CD8-positive, alpha-beta memory T cell (primary cell): ENCODE measurements at regions not wholly inside any gene's neighbourhood (a gene's known extent, or its start where the extent isn't known, plus 50 kb on each side); places are given as distances from the start of the nearest gene placed in this dataset.

Experiments used
- CTCF ChIA-PET: fragments of 350-600 bp; sonication (Branson Sonifier 250); formaldehyde crosslinking; loops from one replicate; lab custom pipeline; 2021; ENCODE audit warnings: antibody characterized with exemption; lab: Charles Lee
- POLR2A ChIA-PET: fragments of 350-600 bp; sonication (Branson Sonifier 250); formaldehyde crosslinking; loops from one replicate; lab custom pipeline; 2021; ENCODE audit warnings: antibody characterized with exemption; lab: Charles Lee
- DNase-seq, 5 donors: peaks; one replicate each; pipeline versions ENCODE4 v3.0.0 to v3.0.0-alpha.2; 2020 to 2022; ENCODE audit warnings: mixed read lengths in 1 of 5
- H3K27ac ChIP-seq: one replicate; pipeline ENCODE4 v1.7.0; 2013; ENCODE audit warnings: low read depth, mild to moderate bottlenecking, low read length, moderate library complexity
- H3K27me3 ChIP-seq: 2 replicates; pipeline ENCODE4 v1.7.0; 2013; ENCODE audit warnings: low read length, mild to moderate bottlenecking; ENCODE audit not compliant: insufficient read depth, poor library complexity, severe bottlenecking
- H3K36me3 ChIP-seq: 2 replicates; pipeline ENCODE4 v1.7.0; 2013; ENCODE audit warnings: mild to moderate bottlenecking, low read length, moderate library complexity; ENCODE audit not compliant: insufficient read depth
- H3K4me1 ChIP-seq: 2 replicates; pipeline ENCODE4 v1.7.0; 2013; ENCODE audit warnings: mild to moderate bottlenecking, low read length, moderate library complexity; ENCODE audit not compliant: insufficient read depth
- H3K4me3 ChIP-seq: 2 replicates; pipeline ENCODE4 v1.7.0; 2013; ENCODE audit warnings: mild to moderate bottlenecking, low read length
- H3K9me3 ChIP-seq: 2 replicates; pipeline ENCODE4 v1.7.0; 2013; ENCODE audit warnings: mild to moderate bottlenecking, low read length
- H3K27ac Mint-ChIP-seq, 8 donors: one replicate each; pipeline ENCODE4 v1.8.0; 2020 to 2021; ENCODE audit warnings: mixed read lengths in 8 of 8, mild to moderate bottlenecking in 6 of 8, inconsistent platforms in 3 of 8, moderate library complexity in 3 of 8
- H3K27me3 Mint-ChIP-seq, 2 donors: one replicate each; pipeline ENCODE4 v1.8.0; 2020 to 2021; ENCODE audit warnings: mixed read lengths in 2 of 2, mild to moderate bottlenecking in 1 of 2, moderate library complexity in 1 of 2
- H3K36me3 Mint-ChIP-seq, 3 donors: one replicate each; pipeline ENCODE4 v1.8.0; 2020 to 2021; ENCODE audit warnings: mixed read lengths in 3 of 3, inconsistent platforms in 1 of 3, mild to moderate bottlenecking in 1 of 3
- H3K4me1 Mint-ChIP-seq, 3 donors: one replicate each; pipeline ENCODE4 v1.8.0; 2020 to 2021; ENCODE audit warnings: mixed read lengths in 3 of 3, inconsistent platforms in 1 of 3, mild to moderate bottlenecking in 1 of 3
- H3K4me3 Mint-ChIP-seq, 7 donors: one replicate each; pipeline ENCODE4 v1.8.0; 2020 to 2021; ENCODE audit warnings: mixed read lengths in 7 of 7, mild to moderate bottlenecking in 6 of 7, moderate library complexity in 4 of 7, inconsistent platforms in 2 of 7
- H3K9me3 Mint-ChIP-seq, 5 donors: one replicate each; pipeline ENCODE4 v1.8.0; 2020 to 2022; ENCODE audit warnings: mixed read lengths in 5 of 5, mild to moderate bottlenecking in 3 of 5, moderate library complexity in 2 of 5, inconsistent platforms in 1 of 5

GRCh38 chr5:23353286-23353685, 154.1 kb upstream of the PRDM9 start:
- no peaks in the 10 kb centered on the region for H3K36me3 Mint-ChIP-seq
- no peak overlapping the region for H3K27ac Mint-ChIP-seq
- no peaks in the 10 kb centered on the region for H3K27me3 Mint-ChIP-seq
- ChIA-PET CTCF (no interaction called here), POLR2A (no interaction called here)
- Histone ChIP-seq H3K9me3 (peaks cover 4% of the 10 kb centered on the region), H3K4me1 (no peaks in the 10 kb centered on the region), H3K27ac (no peak overlapping the region), H3K4me3 (no peak overlapping the region), H3K27me3 (no peaks in the 10 kb centered on the region), H3K36me3 (no peaks in the 10 kb centered on the region)
- no peak overlapping the region for H3K4me3 Mint-ChIP-seq
- H3K4me1 Mint-ChIP-seq: no peaks in the 10 kb centered on the region
- H3K9me3 Mint-ChIP-seq: peaks cover 0 to 24% (median 7%) of the 10 kb centered on the region in 5 donors
- no peak for DNase-seq

- Histone ChIP-seq H3K36me3 (no peaks in the 10 kb centered on the region), H3K4me3 (no peak overlapping the region), H3K27me3 (no peaks in the 10 kb centered on the region), H3K4me1 (no peaks in the 10 kb centered on the region), H3K9me3 (peaks cover 4% of the 10 kb centered on the region), H3K27ac (no peak overlapping the region)
- Mint-ChIP-seq H3K4me1 (no peaks in the 10 kb centered on the region), H3K36me3 (no peaks in the 10 kb centered on the region), H3K4me3 (no peak overlapping the region), H3K27ac (no peak overlapping the region), H3K9me3 (peaks cover 0 to 28% (median 7%) of the 10 kb centered on the region in 5 donors), H3K27me3 (no peaks in the 10 kb centered on the region)
- POLR2A ChIA-PET: no interaction called here
- CTCF ChIA-PET: no interaction called here
- no peak for DNase-seq
Measured at GRCh38 chr5:23352446-23352845, 155.0 kb upstream of the PRDM9 start.

- H3K9me3 Mint-ChIP-seq: peaks cover 7 to 31% (median 11%) of the 10 kb centered on the region in 5 donors
- no peak overlapping the region for H3K27ac Mint-ChIP-seq
- H3K4me1 Mint-ChIP-seq: no peaks in the 10 kb centered on the region
- Histone ChIP-seq H3K4me3 (no peak overlapping the region), H3K4me1 (no peaks in the 10 kb centered on the region), H3K36me3 (no peaks in the 10 kb centered on the region), H3K9me3 (no peaks in the 10 kb centered on the region), H3K27ac (no peak overlapping the region), H3K27me3 (no peaks in the 10 kb centered on the region)
- ChIA-PET CTCF (no interaction called here), POLR2A (no interaction called here)
- no peaks in the 10 kb centered on the region for H3K36me3 Mint-ChIP-seq
- no peak for DNase-seq
- H3K27me3 Mint-ChIP-seq: no peaks in the 10 kb centered on the region
- no peak overlapping the region for H3K4me3 Mint-ChIP-seq
Measured at GRCh38 chr5:23343121-23343520, 164.3 kb upstream of the PRDM9 start.

GRCh38 chr5:23332650-23333251, 174.7 kb upstream of the PRDM9 start:
- H3K36me3 ChIP-seq: no peaks in the 10 kb centered on the region
- Mint-ChIP-seq H3K4me3 (no peak overlapping the region), H3K9me3 (peaks cover 2 to 26% (median 11%) of the 10 kb centered on the region in 5 donors), H3K27me3 (no peaks in the 10 kb centered on the region), H3K36me3 (no peaks in the 10 kb centered on the region), H3K27ac (no peak overlapping the region), H3K4me1 (no peaks in the 10 kb centered on the region)
- H3K27me3 ChIP-seq: no peaks in the 10 kb centered on the region
- DNase-seq: no peak
- H3K4me3 ChIP-seq: no peak overlapping the region
- CTCF ChIA-PET: no interaction called here
- no peaks in the 10 kb centered on the region for H3K9me3 ChIP-seq
- POLR2A ChIA-PET: no interaction called here
- H3K4me1 ChIP-seq: no peaks in the 10 kb centered on the region
- no peak overlapping the region for H3K27ac ChIP-seq

GRCh38 chr5:23330726-23331125, 176.7 kb upstream of the PRDM9 start:
- Histone ChIP-seq H3K9me3 (no peaks in the 10 kb centered on the region), H3K27me3 (no peaks in the 10 kb centered on the region), H3K4me1 (no peaks in the 10 kb centered on the region), H3K4me3 (no peak overlapping the region), H3K36me3 (no peaks in the 10 kb centered on the region), H3K27ac (no peak overlapping the region)
- Mint-ChIP-seq H3K36me3 (no peaks in the 10 kb centered on the region), H3K4me1 (no peaks in the 10 kb centered on the region), H3K9me3 (peaks cover 2 to 23% (median 10%) of the 10 kb centered on the region in 5 donors), H3K27ac (no peak overlapping the region), H3K27me3 (no peaks in the 10 kb centered on the region), H3K4me3 (no peak overlapping the region)
- ChIA-PET POLR2A (no interaction called here), CTCF (no interaction called here)
- DNase-seq: no peak

- Histone ChIP-seq H3K4me3 (no peak overlapping the region), H3K36me3 (no peaks in the 10 kb centered on the region), H3K9me3 (no peaks in the 10 kb centered on the region), H3K4me1 (no peaks in the 10 kb centered on the region), H3K27me3 (no peaks in the 10 kb centered on the region), H3K27ac (no peak overlapping the region)
- DNase-seq: no peak
- Mint-ChIP-seq H3K4me3 (no peak overlapping the region), H3K9me3 (peaks cover 17 to 33% (median 22%) of the 10 kb centered on the region in 5 donors), H3K4me1 (no peaks in the 10 kb centered on the region), H3K27ac (no peak overlapping the region), H3K27me3 (no peaks in the 10 kb centered on the region), H3K36me3 (no peaks in the 10 kb centered on the region)
- POLR2A ChIA-PET: no interaction called here
- CTCF ChIA-PET: no interaction called here
Measured at GRCh38 chr5:23319901-23320300, 187.5 kb upstream of the PRDM9 start.

GRCh38 chr5:23318960-23319359, 188.4 kb upstream of the PRDM9 start:
- Histone ChIP-seq H3K27me3 (no peaks in the 10 kb centered on the region), H3K4me1 (no peaks in the 10 kb centered on the region), H3K4me3 (no peak overlapping the region), H3K9me3 (no peaks in the 10 kb centered on the region), H3K27ac (no peak overlapping the region), H3K36me3 (no peaks in the 10 kb centered on the region)
- CTCF ChIA-PET: no interaction called here
- POLR2A ChIA-PET: no interaction called here
- no peaks in the 10 kb centered on the region for H3K4me1 Mint-ChIP-seq
- DNase-seq: no peak
- no peak overlapping the region for H3K4me3 Mint-ChIP-seq
- H3K9me3 Mint-ChIP-seq: peaks cover 15 to 35% (median 22%) of the 10 kb centered on the region in 5 donors
- no peaks in the 10 kb centered on the region for H3K27me3 Mint-ChIP-seq
- H3K27ac Mint-ChIP-seq: no peak overlapping the region
- H3K36me3 Mint-ChIP-seq: no peaks in the 10 kb centered on the region

GRCh38 chr5:23318166-23318565, 189.2 kb upstream of the PRDM9 start:
- Histone ChIP-seq H3K36me3 (no peaks in the 10 kb centered on the region), H3K4me1 (no peaks in the 10 kb centered on the region), H3K27me3 (no peaks in the 10 kb centered on the region), H3K4me3 (no peak overlapping the region), H3K9me3 (no peaks in the 10 kb centered on the region), H3K27ac (no peak overlapping the region)
- no peaks in the 10 kb centered on the region for H3K4me1 Mint-ChIP-seq
- no peak for DNase-seq
- no peaks in the 10 kb centered on the region for H3K27me3 Mint-ChIP-seq
- peaks cover 13 to 38% (median 20%) of the 10 kb centered on the region in 5 donors for H3K9me3 Mint-ChIP-seq
- POLR2A ChIA-PET: no interaction called here
- no peak overlapping the region for H3K27ac Mint-ChIP-seq
- H3K36me3 Mint-ChIP-seq: no peaks in the 10 kb centered on the region
- CTCF ChIA-PET: no interaction called here
- H3K4me3 Mint-ChIP-seq: no peak overlapping the region
